ENCODE measurements at regions not wholly inside any gene's neighbourhood (a gene's known extent, or its start where the extent isn't known, plus 50 kb on each side); places are given as distances from the start of the nearest gene placed in this dataset.
A peak's percentile ranks its signal among the peaks of the same experiment; 100 is the strongest.

- no peak overlapping the region for H3K4me3 ChIP-seq (ENCODE audit: extremely low read depth in 1 of 4, insufficient read depth in 2 of 4, low read depth in 3 of 4, low read length in 4 of 4)
- WGBS, 2 experiments (ENCODE audit: extremely low coverage in 1 of 2, insufficient coverage in 1 of 2, insufficient read length in 1 of 2, insufficient replicate concordance in 2 of 2, low coverage in 1 of 2, low lambda C conversion rate in 2 of 2, missing lambda C conversion rate in 1 of 2) = 92% methylated on average over 12 of the region's 14 CpGs; no CpG with 5 or more reads in 1 of the 2 experiments
- H2BK15ac ChIP-seq (ENCODE audit: low read length) = no peak overlapping the region
- no peak overlapping the region for H3K4ac ChIP-seq (replicated peaks; ENCODE audit: insufficient read length, low read depth, low read length)
- no peak overlapping the region for H3K23ac ChIP-seq (ENCODE audit: insufficient read length)
- H2BK12ac ChIP-seq (ENCODE audit: low read depth, low read length) = no peak overlapping the region
- no peak overlapping the region for H3K27ac ChIP-seq (ENCODE audit: low read depth, low read length)
- no peak overlapping the region for H2BK20ac ChIP-seq (ENCODE audit: low read length)
- no peaks in the 10 kb centered on the region for H3K36me3 ChIP-seq (ENCODE audit: control insufficient read depth in 2 of 4, insufficient read depth in 4 of 4, low read length in 3 of 4)
- peaks cover 0 to 5% (median 0%) of the 10 kb centered on the region in 4 experiments; a peak in 2 of 7 replicates for H3K4me1 ChIP-seq (replicated peaks in 1 of 4; ENCODE audit: control insufficient read depth in 3 of 4, insufficient read depth in 4 of 4, low read length in 3 of 4)
- no peak overlapping the region for H3K18ac ChIP-seq (ENCODE audit: extremely low read depth, low read length)
- no peak overlapping the region for H3K4me2 ChIP-seq (ENCODE audit: insufficient read depth in 1 of 2, low read depth in 2 of 2, low read length in 2 of 2)
- no peaks in the 10 kb centered on the region for H3K23me2 ChIP-seq (ENCODE audit: low read depth, low read length)
- H4K20me1 ChIP-seq (replicated peaks in 1 of 2; ENCODE audit: control insufficient read depth in 1 of 2, insufficient read depth in 2 of 2, low read length in 2 of 2) = no peaks in the 10 kb centered on the region
- H2BK5ac ChIP-seq (ENCODE audit: low read depth, low read length) = no peak overlapping the region
- TF ChIP-seq, protein P1, sequence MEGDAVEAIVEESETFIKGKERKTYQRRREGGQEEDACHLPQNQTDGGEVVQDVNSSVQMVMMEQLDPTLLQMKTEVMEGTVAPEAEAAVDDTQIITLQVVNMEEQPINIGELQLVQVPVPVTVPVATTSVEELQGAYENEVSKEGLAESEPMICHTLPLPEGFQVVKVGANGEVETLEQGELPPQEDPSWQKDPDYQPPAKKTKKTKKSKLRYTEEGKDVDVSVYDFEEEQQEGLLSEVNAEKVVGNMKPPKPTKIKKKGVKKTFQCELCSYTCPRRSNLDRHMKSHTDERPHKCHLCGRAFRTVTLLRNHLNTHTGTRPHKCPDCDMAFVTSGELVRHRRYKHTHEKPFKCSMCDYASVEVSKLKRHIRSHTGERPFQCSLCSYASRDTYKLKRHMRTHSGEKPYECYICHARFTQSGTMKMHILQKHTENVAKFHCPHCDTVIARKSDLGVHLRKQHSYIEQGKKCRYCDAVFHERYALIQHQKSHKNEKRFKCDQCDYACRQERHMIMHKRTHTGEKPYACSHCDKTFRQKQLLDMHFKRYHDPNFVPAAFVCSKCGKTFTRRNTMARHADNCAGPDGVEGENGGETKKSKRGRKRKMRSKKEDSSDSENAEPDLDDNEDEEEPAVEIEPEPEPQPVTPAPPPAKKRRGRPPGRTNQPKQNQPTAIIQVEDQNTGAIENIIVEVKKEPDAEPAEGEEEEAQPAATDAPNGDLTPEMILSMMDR (IDR thresholded peaks at IDR 0.05; ENCODE audit: control extremely low read depth in 1 of 3, insufficient read depth in 1 of 3, low read depth in 1 of 3, low read length in 3 of 3) = no peak
- no peak for TF ChIP-seq KDM4A (IDR thresholded peaks at IDR 0.05; ENCODE audit: low read depth, low read length, severe bottlenecking)
- TF ChIP-seq, protein P2, sequence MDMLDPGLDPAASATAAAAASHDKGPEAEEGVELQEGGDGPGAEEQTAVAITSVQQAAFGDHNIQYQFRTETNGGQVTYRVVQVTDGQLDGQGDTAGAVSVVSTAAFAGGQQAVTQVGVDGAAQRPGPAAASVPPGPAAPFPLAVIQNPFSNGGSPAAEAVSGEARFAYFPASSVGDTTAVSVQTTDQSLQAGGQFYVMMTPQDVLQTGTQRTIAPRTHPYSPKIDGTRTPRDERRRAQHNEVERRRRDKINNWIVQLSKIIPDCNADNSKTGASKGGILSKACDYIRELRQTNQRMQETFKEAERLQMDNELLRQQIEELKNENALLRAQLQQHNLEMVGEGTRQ (IDR thresholded peaks at IDR 0.05; ENCODE audit: low read length) = no peak
- no peak overlapping the region for H2AK5ac ChIP-seq (ENCODE audit: low read depth, low read length)
- no peak overlapping the region for H3K56ac ChIP-seq (replicated peaks; ENCODE audit: insufficient read length, low read depth, low read length)
- no peak overlapping the region for H2AFZ ChIP-seq (ENCODE audit: low read length)
- FAIRE-seq (no peak), DNase-seq (ENCODE audit: low read depth in 1 of 2, low spot score in 2 of 2) (no peak)
- CTCF ChIA-PET (ENCODE audit: partially characterized antibody) = interaction anchor here (0.9 to 18.4 kb wide), 4 partner anchors 10 to 64 kb away, joined by 3 to 255 read pairs (median 3); no protein-coding TSS in a partner anchor
- no peaks in the 10 kb centered on the region for H3K9me3 ChIP-seq (ENCODE audit: insufficient read depth in 2 of 2, low read depth in 1 of 2, low read length in 1 of 2)
- H3K79me1 ChIP-seq (ENCODE audit: low read depth, low read length) = no peaks in the 10 kb centered on the region
- H3K14ac ChIP-seq (ENCODE audit: insufficient read length) = no peak overlapping the region
- peaks cover 0 to 3% (median 0%) of the 10 kb centered on the region in 4 experiments; a peak in 1 of 7 replicates for H3K27me3 ChIP-seq (replicated peaks in 1 of 4; ENCODE audit: control insufficient read depth in 3 of 4, extremely low read depth in 1 of 4, insufficient read depth in 3 of 4, low read length in 3 of 4)
- no peak overlapping the region for H4K91ac ChIP-seq (replicated peaks; ENCODE audit: insufficient read length, low read length)
- POLR2A ChIA-PET (ENCODE audit: partially characterized antibody) = no interaction called here
- H3K79me2 ChIP-seq (ENCODE audit: control insufficient read depth in 1 of 2, insufficient read depth in 2 of 2, low read length in 2 of 2) = no peaks in the 10 kb centered on the region
- peak overlapping the region; percentile 57 for H4K8ac ChIP-seq (ENCODE audit: extremely low read depth, insufficient read depth, low read length)
- no peak overlapping the region for H4K5ac ChIP-seq (ENCODE audit: insufficient read length, low read depth, low read length)
- no peak overlapping the region for H2BK120ac ChIP-seq (replicated peaks; ENCODE audit: low read depth, low read length)
- no peak overlapping the region for H3K9ac ChIP-seq (replicated peaks in 1 of 4; ENCODE audit: extremely low read depth in 1 of 4, low read depth in 3 of 4, low read length in 3 of 4)
Observed at GRCh38 chr15:66900586-66901310, 164.7 kb upstream of the SMAD3 start.
